ENCODE measurements at regions not wholly inside any gene's neighbourhood (a gene's known extent, or its start where the extent isn't known, plus 50 kb on each side); places are given as distances from the start of the nearest gene placed in this dataset.

DNA sequence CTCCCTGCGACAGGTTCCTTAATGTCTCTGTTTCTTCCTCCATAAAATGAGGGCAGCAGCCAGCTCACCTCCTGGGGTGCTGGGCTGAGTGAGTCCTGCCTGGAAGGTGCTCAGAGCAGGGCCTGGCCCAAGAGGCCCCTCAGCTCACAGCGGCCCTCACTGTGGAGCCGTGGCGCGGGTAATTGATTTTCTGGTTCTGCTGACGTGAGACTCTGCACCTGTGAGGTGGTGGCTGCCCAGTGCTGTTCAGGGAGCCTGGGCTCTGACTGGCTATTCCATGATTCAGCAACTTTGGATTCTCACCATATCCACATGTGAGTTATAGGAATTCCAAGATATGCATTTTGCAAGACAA lies 266.6 kb downstream of the ADGRD1 start:
- TF ChIP-seq, protein P1, sequence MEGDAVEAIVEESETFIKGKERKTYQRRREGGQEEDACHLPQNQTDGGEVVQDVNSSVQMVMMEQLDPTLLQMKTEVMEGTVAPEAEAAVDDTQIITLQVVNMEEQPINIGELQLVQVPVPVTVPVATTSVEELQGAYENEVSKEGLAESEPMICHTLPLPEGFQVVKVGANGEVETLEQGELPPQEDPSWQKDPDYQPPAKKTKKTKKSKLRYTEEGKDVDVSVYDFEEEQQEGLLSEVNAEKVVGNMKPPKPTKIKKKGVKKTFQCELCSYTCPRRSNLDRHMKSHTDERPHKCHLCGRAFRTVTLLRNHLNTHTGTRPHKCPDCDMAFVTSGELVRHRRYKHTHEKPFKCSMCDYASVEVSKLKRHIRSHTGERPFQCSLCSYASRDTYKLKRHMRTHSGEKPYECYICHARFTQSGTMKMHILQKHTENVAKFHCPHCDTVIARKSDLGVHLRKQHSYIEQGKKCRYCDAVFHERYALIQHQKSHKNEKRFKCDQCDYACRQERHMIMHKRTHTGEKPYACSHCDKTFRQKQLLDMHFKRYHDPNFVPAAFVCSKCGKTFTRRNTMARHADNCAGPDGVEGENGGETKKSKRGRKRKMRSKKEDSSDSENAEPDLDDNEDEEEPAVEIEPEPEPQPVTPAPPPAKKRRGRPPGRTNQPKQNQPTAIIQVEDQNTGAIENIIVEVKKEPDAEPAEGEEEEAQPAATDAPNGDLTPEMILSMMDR (conservative IDR thresholded peaks at IDR 0.05), result no peak
- TF ChIP-seq ZFX (IDR thresholded peaks at IDR 0.05), result no peak
